Liver (tissue), 8 donors: ENCODE measurements at regions not wholly inside any gene's neighbourhood (a gene's known extent, or its start where the extent isn't known, plus 50 kb on each side); places are given as distances from the start of the nearest gene placed in this dataset.

Experiments used
- DNase-seq: peaks from one replicate; pipeline ENCODE4 v3.0.0-alpha.2; 2017; ENCODE audit warnings: low spot score
- H3K27ac ChIP-seq, 2 donors: one replicate each; pipeline ENCODE4 v1.7.0; 2013; ENCODE audit warnings: inconsistent platforms in 2 of 2, low read length in 2 of 2, control low read depth in 1 of 2, low read depth in 1 of 2, mild to moderate bottlenecking in 1 of 2
- H3K27me3 ChIP-seq, 4 donors: one replicate each; pipeline versions ENCODE4 v1.6.1 to v1.7.0; 2013; ENCODE audit warnings: low read length in 3 of 4, inconsistent platforms in 1 of 4, mild to moderate bottlenecking in 1 of 4, moderate library complexity in 1 of 4; ENCODE audit not compliant: control insufficient read depth in 4 of 4, insufficient read depth in 4 of 4
- H3K36me3 ChIP-seq, 4 donors: one replicate each; pipeline versions ENCODE4 v1.6.1 to v1.7.0; 2013; ENCODE audit warnings: low read length in 3 of 4, mild to moderate bottlenecking in 3 of 4, low read depth in 1 of 4, moderate library complexity in 1 of 4; ENCODE audit not compliant: control insufficient read depth in 4 of 4, insufficient read depth in 3 of 4
- H3K4me1 ChIP-seq, 4 donors: one replicate each; pipeline versions ENCODE4 v1.6.1 to v1.7.0; 2013; ENCODE audit warnings: low read length in 3 of 4, mild to moderate bottlenecking in 3 of 4, moderate library complexity in 1 of 4; ENCODE audit not compliant: control insufficient read depth in 4 of 4, insufficient read depth in 4 of 4
- H3K4me3 ChIP-seq, 3 donors: one replicate each; pipeline versions ENCODE4 v1.6.1 to v1.7.0; 2013; ENCODE audit warnings: low read length in 3 of 3, control low read depth in 1 of 3, low read depth in 1 of 3, mild to moderate bottlenecking in 1 of 3
- H3K9ac ChIP-seq, 2 donors: one replicate each; pipeline ENCODE4 v1.7.0; 2013; ENCODE audit warnings: low read length in 2 of 2, mild to moderate bottlenecking in 2 of 2, moderate library complexity in 2 of 2, control low read depth in 1 of 2, low read depth in 1 of 2
- H3K9me3 ChIP-seq, 4 donors: one replicate each; pipeline versions ENCODE4 v1.6.1 to v1.7.0; 2013; ENCODE audit warnings: low read length in 3 of 4; ENCODE audit not compliant: control insufficient read depth in 4 of 4
- ATF3 ChIP-seq: IDR thresholded peaks from 2 replicates; pipeline ENCODE4 v1.6.1; 2016; ENCODE audit warnings: antibody characterized with exemption
- EGR1 ChIP-seq, 2 donors: IDR thresholded peaks; 2 replicates each; pipeline ENCODE4 v1.6.1; 2016 to 2018; ENCODE audit warnings: antibody characterized with exemption in 2 of 2, low read depth in 2 of 2
- FOXA1 ChIP-seq: IDR thresholded peaks from 2 replicates; pipeline ENCODE4 v1.6.1; 2016; ENCODE audit warnings: antibody characterized with exemption
- FOXA2 ChIP-seq: IDR thresholded peaks from 2 replicates; pipeline ENCODE4 v1.6.1; 2016; ENCODE audit warnings: antibody characterized with exemption
- GABPA ChIP-seq, 2 donors: IDR thresholded peaks in 1 of 2; conservative IDR thresholded peaks in 1 of 2; 2 replicates each; pipeline ENCODE4 v1.6.1; 2016; ENCODE audit warnings: antibody characterized with exemption in 2 of 2, mild to moderate bottlenecking in 1 of 2, moderate library complexity in 1 of 2
- HNF4A ChIP-seq, 2 donors: conservative IDR thresholded peaks; 2 replicates each; pipeline ENCODE4 v1.6.1; 2016; ENCODE audit warnings: antibody characterized with exemption in 2 of 2, mild to moderate bottlenecking in 2 of 2
- HNF4G ChIP-seq: IDR thresholded peaks from 2 replicates; pipeline ENCODE4 v1.6.1; 2016; ENCODE audit warnings: antibody characterized with exemption
- JUND ChIP-seq, 2 donors: IDR thresholded peaks; 2 replicates each; pipeline ENCODE4 v1.6.1; 2016; ENCODE audit warnings: antibody characterized with exemption in 2 of 2
- MAX ChIP-seq: IDR thresholded peaks from 2 replicates; pipeline ENCODE4 v1.6.1; 2016; ENCODE audit warnings: antibody characterized with exemption
- NR2F2 ChIP-seq: IDR thresholded peaks from 2 replicates; pipeline ENCODE4 v1.6.1; 2016; ENCODE audit warnings: antibody characterized with exemption
- RAD21 ChIP-seq, 2 donors: IDR thresholded peaks; 2 replicates each; pipeline ENCODE4 v1.6.1; 2016; ENCODE audit warnings: antibody characterized with exemption in 2 of 2, mild to moderate bottlenecking in 2 of 2
- RXRA ChIP-seq, 2 donors: IDR thresholded peaks; 2 replicates each; pipeline ENCODE4 v1.6.1; 2017 to 2018; ENCODE audit warnings: antibody characterized with exemption in 2 of 2, mild to moderate bottlenecking in 1 of 2
- SP1 ChIP-seq: IDR thresholded peaks from 2 replicates; pipeline ENCODE4 v1.6.1; 2018; ENCODE audit warnings: antibody characterized with exemption, mild to moderate bottlenecking
- TAF1 ChIP-seq: conservative IDR thresholded peaks from 2 replicates; pipeline ENCODE4 v1.6.1; 2016; ENCODE audit warnings: antibody characterized with exemption, mild to moderate bottlenecking
- YY1 ChIP-seq: IDR thresholded peaks from 2 replicates; pipeline ENCODE4 v1.6.1; 2016; ENCODE audit warnings: antibody characterized with exemption, mild to moderate bottlenecking
- ZBTB33 ChIP-seq: IDR thresholded peaks from 2 replicates; pipeline ENCODE4 v1.6.1; 2016; ENCODE audit warnings: antibody characterized with exemption
- WGBS: extraction: QIAGEN DNeasy Blood & Tissue Kit; methylation state at CpG from one replicate; pipeline ENCODE4 v1.1.7; 2013; 5-methylcytosine and 5-hydroxymethylcytosine counted together
- TF ChIP-seq, protein P1 (sequence below): fragments of 150-350 bp; IDR thresholded peaks from 2 replicates; pipeline ENCODE4 v1.5.1; 2017; ENCODE audit warnings: improper control_type of control experiment, low read depth, low read length; ENCODE audit not compliant: missing input control
- TF ChIP-seq, protein P2 (sequence below): IDR thresholded peaks from 2 replicates; pipeline ENCODE4 v1.6.1; 2016; ENCODE audit warnings: antibody characterized with exemption, mild to moderate bottlenecking
- donor health status: healthy.
- donor health status: healthy.
- donor health status: healthy.
- donor health status: healthy.
- donor health status: healthy.

DNA sequence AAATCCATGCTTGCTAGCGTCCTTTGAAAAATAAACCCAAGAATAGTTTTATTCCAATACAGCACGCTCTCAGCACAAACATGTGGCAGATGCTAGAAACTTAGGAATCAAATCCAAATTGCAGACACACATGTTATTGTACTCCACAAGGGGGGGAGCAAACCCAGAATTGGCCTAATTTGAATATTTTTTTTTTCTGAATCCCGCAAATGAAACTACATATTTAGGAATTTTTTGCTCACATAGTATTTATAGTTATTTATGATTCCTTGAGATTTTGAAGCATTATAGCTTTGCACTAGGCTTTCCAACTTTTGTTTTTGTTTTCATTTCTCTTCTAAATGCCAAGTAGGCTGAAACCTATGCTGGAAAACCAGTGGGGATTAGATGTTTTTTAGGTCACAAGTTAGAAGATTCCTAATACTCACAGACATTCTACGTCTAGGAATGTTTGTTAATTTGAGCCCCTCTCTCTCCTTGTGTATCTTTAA lies 59.3 kb upstream of the CDH11 start:
- no peak overlapping the region for H3K9ac ChIP-seq
- peaks cover 0 to 4% (median 0%) of the 10 kb centered on the region in 4 donors for H3K9me3 ChIP-seq
- H3K4me3 ChIP-seq = no peak overlapping the region
- WGBS = 68% methylated on average over 4 of the region's 4 CpGs
- no peaks in the 10 kb centered on the region for H3K4me1 ChIP-seq
- DNase-seq = no peak
- TF ChIP-seq HNF4G = no peak
- no peak for TF ChIP-seq NR2F2
- TF ChIP-seq, protein P1, sequence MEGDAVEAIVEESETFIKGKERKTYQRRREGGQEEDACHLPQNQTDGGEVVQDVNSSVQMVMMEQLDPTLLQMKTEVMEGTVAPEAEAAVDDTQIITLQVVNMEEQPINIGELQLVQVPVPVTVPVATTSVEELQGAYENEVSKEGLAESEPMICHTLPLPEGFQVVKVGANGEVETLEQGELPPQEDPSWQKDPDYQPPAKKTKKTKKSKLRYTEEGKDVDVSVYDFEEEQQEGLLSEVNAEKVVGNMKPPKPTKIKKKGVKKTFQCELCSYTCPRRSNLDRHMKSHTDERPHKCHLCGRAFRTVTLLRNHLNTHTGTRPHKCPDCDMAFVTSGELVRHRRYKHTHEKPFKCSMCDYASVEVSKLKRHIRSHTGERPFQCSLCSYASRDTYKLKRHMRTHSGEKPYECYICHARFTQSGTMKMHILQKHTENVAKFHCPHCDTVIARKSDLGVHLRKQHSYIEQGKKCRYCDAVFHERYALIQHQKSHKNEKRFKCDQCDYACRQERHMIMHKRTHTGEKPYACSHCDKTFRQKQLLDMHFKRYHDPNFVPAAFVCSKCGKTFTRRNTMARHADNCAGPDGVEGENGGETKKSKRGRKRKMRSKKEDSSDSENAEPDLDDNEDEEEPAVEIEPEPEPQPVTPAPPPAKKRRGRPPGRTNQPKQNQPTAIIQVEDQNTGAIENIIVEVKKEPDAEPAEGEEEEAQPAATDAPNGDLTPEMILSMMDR = no peak
- TF ChIP-seq MAX = no peak
- no peak for TF ChIP-seq TAF1
- TF ChIP-seq FOXA2 = no peak
- H3K36me3 ChIP-seq = no peaks in the 10 kb centered on the region
- H3K27me3 ChIP-seq = no peaks in the 10 kb centered on the region
- H3K27ac ChIP-seq = no peak overlapping the region

GRCh38 chr16:65178151-65178550 lies 56.3 kb upstream of the CDH11 start:
- DNase-seq = no peak
- H3K4me3 ChIP-seq = no peak overlapping the region
- peaks cover 0 to 4% (median 0%) of the 10 kb centered on the region in 4 donors for H3K27me3 ChIP-seq
- no peak overlapping the region for H3K9ac ChIP-seq
- WGBS = 69% methylated on average over 4 of the region's 4 CpGs
- H3K4me1 ChIP-seq = no peaks in the 10 kb centered on the region
- no peak overlapping the region for H3K27ac ChIP-seq
- no peaks in the 10 kb centered on the region for H3K36me3 ChIP-seq
- TF ChIP-seq ATF3 = no peak
- TF ChIP-seq, protein P2, sequence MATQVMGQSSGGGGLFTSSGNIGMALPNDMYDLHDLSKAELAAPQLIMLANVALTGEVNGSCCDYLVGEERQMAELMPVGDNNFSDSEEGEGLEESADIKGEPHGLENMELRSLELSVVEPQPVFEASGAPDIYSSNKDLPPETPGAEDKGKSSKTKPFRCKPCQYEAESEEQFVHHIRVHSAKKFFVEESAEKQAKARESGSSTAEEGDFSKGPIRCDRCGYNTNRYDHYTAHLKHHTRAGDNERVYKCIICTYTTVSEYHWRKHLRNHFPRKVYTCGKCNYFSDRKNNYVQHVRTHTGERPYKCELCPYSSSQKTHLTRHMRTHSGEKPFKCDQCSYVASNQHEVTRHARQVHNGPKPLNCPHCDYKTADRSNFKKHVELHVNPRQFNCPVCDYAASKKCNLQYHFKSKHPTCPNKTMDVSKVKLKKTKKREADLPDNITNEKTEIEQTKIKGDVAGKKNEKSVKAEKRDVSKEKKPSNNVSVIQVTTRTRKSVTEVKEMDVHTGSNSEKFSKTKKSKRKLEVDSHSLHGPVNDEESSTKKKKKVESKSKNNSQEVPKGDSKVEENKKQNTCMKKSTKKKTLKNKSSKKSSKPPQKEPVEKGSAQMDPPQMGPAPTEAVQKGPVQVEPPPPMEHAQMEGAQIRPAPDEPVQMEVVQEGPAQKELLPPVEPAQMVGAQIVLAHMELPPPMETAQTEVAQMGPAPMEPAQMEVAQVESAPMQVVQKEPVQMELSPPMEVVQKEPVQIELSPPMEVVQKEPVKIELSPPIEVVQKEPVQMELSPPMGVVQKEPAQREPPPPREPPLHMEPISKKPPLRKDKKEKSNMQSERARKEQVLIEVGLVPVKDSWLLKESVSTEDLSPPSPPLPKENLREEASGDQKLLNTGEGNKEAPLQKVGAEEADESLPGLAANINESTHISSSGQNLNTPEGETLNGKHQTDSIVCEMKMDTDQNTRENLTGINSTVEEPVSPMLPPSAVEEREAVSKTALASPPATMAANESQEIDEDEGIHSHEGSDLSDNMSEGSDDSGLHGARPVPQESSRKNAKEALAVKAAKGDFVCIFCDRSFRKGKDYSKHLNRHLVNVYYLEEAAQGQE = no peak
- TF ChIP-seq HNF4G = no peak
- TF ChIP-seq RAD21 (IDR thresholded peaks at IDR 0.05) = no peak
- TF ChIP-seq FOXA1 = no peak
- no peak for TF ChIP-seq GABPA (IDR thresholded peaks at IDR 0.05 in 1 of 2, conservative IDR thresholded peaks at IDR 0.05 in 1 of 2)
- TF ChIP-seq, protein P1 = no peak
- TF ChIP-seq YY1 = no peak
- no peak for TF ChIP-seq TAF1
- no peak for TF ChIP-seq SP1
- no peak for TF ChIP-seq JUND (IDR thresholded peaks at IDR 0.05)
- TF ChIP-seq EGR1 (IDR thresholded peaks at IDR 0.05; ENCODE audit: low read depth in 2 of 2) = no peak
- TF ChIP-seq RXRA (IDR thresholded peaks at IDR 0.05) = no peak
- no peak for TF ChIP-seq NR2F2
- TF ChIP-seq HNF4A (conservative IDR thresholded peaks at IDR 0.05) = no peak
- TF ChIP-seq ZBTB33 = no peak
- no peak for TF ChIP-seq MAX
- TF ChIP-seq FOXA2 = no peak
- H3K9me3 ChIP-seq = peaks cover 0 to 4% (median 0%) of the 10 kb centered on the region in 4 donors
